RWPE2 (cell line): ENCODE measurements at regions not wholly inside any gene's neighbourhood (a gene's known extent, or its start where the extent isn't known, plus 50 kb on each side); places are given as distances from the start of the nearest gene placed in this dataset.
"Not testable (repeated sequence)": the region's sequence is repeated elsewhere in the genome, so short reads cannot be mapped to it uniquely, and the experiment has no call there.

Experiments
- ATAC-seq: fragments of 200-7000 bp; cut with Tn5 transposase; 3 replicates; pipeline ENCODE4 v1.9.1; 2021; ENCODE audit warnings: low read depth
- DNase-seq: peaks from one replicate; pipeline ENCODE4 v3.0.0-alpha.2; 2020; ENCODE audit warnings: low spot score
- H3K27ac ChIP-seq: fragments of 450-650 bp; 2 replicates; pipeline ENCODE4 v1.5.1; 2017; ENCODE audit warnings: mild to moderate bottlenecking; ENCODE audit not compliant: poor library complexity, severe bottlenecking
- H3K27me3 ChIP-seq: fragments of 250-450 bp; sonication (Bioruptor Pico); 2 replicates; pipeline ENCODE4 v1.5.1; 2021; ENCODE audit warnings: mild to moderate bottlenecking, moderate library complexity; ENCODE audit not compliant: insufficient read depth, poor library complexity, severe bottlenecking
- H3K36me3 ChIP-seq: fragments of 250-450 bp; sonication (Bioruptor Pico); 2 replicates; pipeline ENCODE4 v1.5.1; 2020; ENCODE audit warnings: low read depth, mild to moderate bottlenecking, moderate library complexity
- H3K4me1 ChIP-seq: fragments of 250-450 bp; sonication (Bioruptor Pico); 2 replicates; pipeline ENCODE4 v1.5.1; 2021; ENCODE audit warnings: mild to moderate bottlenecking, moderate library complexity; ENCODE audit not compliant: insufficient read depth, poor library complexity, severe bottlenecking
- H3K4me3 ChIP-seq: fragments of 250-450 bp; sonication (Bioruptor Pico); 2 replicates; pipeline ENCODE4 v1.5.1; 2021; ENCODE audit warnings: mild to moderate bottlenecking, moderate library complexity; ENCODE audit not compliant: severe bottlenecking
- H3K9me3 ChIP-seq: fragments of 250-450 bp; sonication (Bioruptor Pico); 2 replicates; pipeline ENCODE4 v1.5.1; 2021; ENCODE audit warnings: mild to moderate bottlenecking, moderate library complexity; ENCODE audit not compliant: severe bottlenecking
- CTCF ChIP-seq: fragments of 450-650 bp; IDR thresholded peaks from one replicate; pipeline ENCODE4 v1.5.1; 2017; ENCODE audit warnings: mild to moderate bottlenecking, moderate library complexity; ENCODE audit not compliant: poor library complexity, severe bottlenecking

GRCh38 chrX:107360788-107361360 is 88.6 kb upstream of the FRMPD3 start:
- no peak for TF ChIP-seq CTCF
- no peak for DNase-seq
- no peak overlapping the region for H3K4me3 ChIP-seq
- no peak for ATAC-seq
- H3K9me3 ChIP-seq: no peaks in the 10 kb centered on the region
- no peaks in the 10 kb centered on the region for H3K4me1 ChIP-seq
- H3K27ac ChIP-seq: no peak overlapping the region
- H3K36me3 ChIP-seq: no peaks in the 10 kb centered on the region
- no peaks in the 10 kb centered on the region for H3K27me3 ChIP-seq

GRCh38 chrX:107370185-107370584 is 79.3 kb upstream of the FRMPD3 start:
- H3K27ac ChIP-seq, DNase-seq, ATAC-seq, H3K27me3 ChIP-seq, H3K4me3 ChIP-seq, H3K9me3 ChIP-seq, H3K4me1 ChIP-seq, H3K36me3 ChIP-seq: not testable (repeated sequence)

GRCh38 chrX:107374132-107374531 is 75.3 kb upstream of the FRMPD3 start:
- H3K4me3 ChIP-seq: no peak overlapping the region
- no peaks in the 10 kb centered on the region for H3K36me3 ChIP-seq
- H3K4me1 ChIP-seq: no peaks in the 10 kb centered on the region
- H3K27me3 ChIP-seq: no peaks in the 10 kb centered on the region
- TF ChIP-seq CTCF: no peak
- H3K27ac ChIP-seq: no peak overlapping the region
- H3K9me3 ChIP-seq: no peaks in the 10 kb centered on the region
- ATAC-seq (no peak), DNase-seq (no peak)

- Histone ChIP-seq H3K27ac (no peak overlapping the region), H3K4me1 (no peaks in the 10 kb centered on the region), H3K4me3 (no peak overlapping the region), H3K9me3 (no peaks in the 10 kb centered on the region), H3K36me3 (no peaks in the 10 kb centered on the region), H3K27me3 (no peaks in the 10 kb centered on the region)
- TF ChIP-seq CTCF: no peak
- DNase-seq (no peak), ATAC-seq (no peak)
These were observed 74.6 kb upstream of the FRMPD3 start for GRCh38 chrX:107374831-107375230.

- DNase-seq: not testable (repeated sequence)
These were observed 73.3 kb upstream of the FRMPD3 start for GRCh38 chrX:107376186-107376585.

GRCh38 chrX:107384397-107385105 is 64.9 kb upstream of the FRMPD3 start:
- H3K36me3 ChIP-seq: no peaks in the 10 kb centered on the region
- no peaks in the 10 kb centered on the region for H3K27me3 ChIP-seq
- DNase-seq (no peak), ATAC-seq (no peak)
- no peak for TF ChIP-seq CTCF
- H3K4me1 ChIP-seq: no peaks in the 10 kb centered on the region
- no peak overlapping the region for H3K27ac ChIP-seq
- no peak overlapping the region for H3K4me3 ChIP-seq
- no peaks in the 10 kb centered on the region for H3K9me3 ChIP-seq

More at GRCh38 chrX:107376186-107376585, 73.3 kb upstream of the FRMPD3 start:
- not testable (repeated sequence) for H3K27me3 ChIP-seq, H3K36me3 ChIP-seq, H3K9me3 ChIP-seq, H3K4me3 ChIP-seq, ATAC-seq, H3K4me1 ChIP-seq, H3K27ac ChIP-seq
